Activated CD4-positive, alpha-beta T cell treated with anti-CD3 and anti-CD28 coated beads, Interleukin-2, amount 10 ng/mL, durations not matched to agents 7 days and 5 days (primary cell): ENCODE measurements at regions not wholly inside any gene's neighbourhood (a gene's known extent, or its start where the extent isn't known, plus 50 kb on each side); places are given as distances from the start of the nearest gene placed in this dataset.

Experiments used
- CTCF ChIA-PET: fragments of 350-600 bp; sonication (Branson Sonifier 250); formaldehyde crosslinking; loops from one replicate; lab custom pipeline; 2021; ENCODE audit warnings: antibody characterized with exemption; lab: Charles Lee
- POLR2A ChIA-PET: fragments of 350-600 bp; sonication (Branson Sonifier 250); formaldehyde crosslinking; loops from one replicate; lab custom pipeline; 2021; ENCODE audit warnings: antibody characterized with exemption; lab: Charles Lee
- DNase-seq: peaks from one replicate; pipeline ENCODE4 v3.0.0-alpha.2; 2020
- H3K27ac Mint-ChIP-seq: one replicate; pipeline ENCODE4 v1.8.0; 2021; ENCODE audit warnings: mild to moderate bottlenecking, moderate library complexity, mixed read lengths
- H3K27me3 Mint-ChIP-seq: one replicate; pipeline ENCODE4 v1.8.0; 2021; ENCODE audit warnings: mixed read lengths
- H3K36me3 Mint-ChIP-seq: one replicate; pipeline ENCODE4 v1.8.0; 2021; ENCODE audit warnings: low read depth, mixed read lengths
- H3K4me1 Mint-ChIP-seq: one replicate; pipeline ENCODE4 v1.8.0; 2021; ENCODE audit warnings: mixed read lengths
- H3K4me3 Mint-ChIP-seq: one replicate; pipeline ENCODE4 v1.8.0; 2021; ENCODE audit warnings: mild to moderate bottlenecking, moderate library complexity, mixed read lengths
- H3K9me3 Mint-ChIP-seq: one replicate; pipeline ENCODE4 v1.8.0; 2021; ENCODE audit warnings: mixed read lengths

GRCh38 chr7:37504801-37505200, 56.1 kb upstream of the ELMO1 start:
- Mint-ChIP-seq H3K4me1 (no peaks in the 10 kb centered on the region), H3K36me3 (no peaks in the 10 kb centered on the region), H3K4me3 (no peak overlapping the region), H3K9me3 (no peaks in the 10 kb centered on the region), H3K27ac (no peak overlapping the region), H3K27me3 (peaks cover 28% of the 10 kb centered on the region)
- POLR2A ChIA-PET, result no interaction called here
- CTCF ChIA-PET, result interaction anchor here (0.7 to 2.0 kb wide), 2 partner anchors 10 to 245 kb away, joined by 3 to 6 read pairs; no protein-coding TSS in a partner anchor
- DNase-seq, result no peak

GRCh38 chr7:37505750-37506353, 57.2 kb upstream of the ELMO1 start:
- Mint-ChIP-seq H3K4me1 (no peaks in the 10 kb centered on the region), H3K4me3 (no peak overlapping the region), H3K27me3 (peaks cover 28% of the 10 kb centered on the region), H3K27ac (no peak overlapping the region), H3K9me3 (no peaks in the 10 kb centered on the region), H3K36me3 (no peaks in the 10 kb centered on the region)
- ChIA-PET POLR2A (interaction anchor here (0.5 kb wide), 1 partner anchor 9 kb away, joined by 3 read pairs; no protein-coding TSS in a partner anchor), CTCF (interaction anchor here (1.8 kb wide), 1 partner anchor 9 kb away, joined by 4 read pairs; no protein-coding TSS in a partner anchor)
- no peak for DNase-seq

- Mint-ChIP-seq H3K4me1 (no peaks in the 10 kb centered on the region), H3K36me3 (no peaks in the 10 kb centered on the region), H3K4me3 (no peak overlapping the region), H3K27ac (no peak overlapping the region), H3K27me3 (peaks cover 28% of the 10 kb centered on the region), H3K9me3 (no peaks in the 10 kb centered on the region)
- DNase-seq, result no peak
- ChIA-PET CTCF (interaction anchor here (0.5 to 1.6 kb wide), 3 partner anchors 58 to 300 kb away, joined by 3 to 4 read pairs (median 3); no protein-coding TSS in a partner anchor), POLR2A (no interaction called here)
Measured at GRCh38 chr7:37508118-37508517, 59.5 kb upstream of the ELMO1 start.

- Mint-ChIP-seq H3K36me3 (no peaks in the 10 kb centered on the region), H3K9me3 (no peaks in the 10 kb centered on the region), H3K27ac (no peak overlapping the region), H3K4me1 (no peaks in the 10 kb centered on the region), H3K4me3 (no peak overlapping the region), H3K27me3 (peaks cover 28% of the 10 kb centered on the region)
- ChIA-PET POLR2A (no interaction called here), CTCF (interaction anchor here (1.0 to 1.6 kb wide), 2 partner anchors 15 to 310 kb away, joined by 3 read pairs; no protein-coding TSS in a partner anchor)
- peak; percentile 47 for DNase-seq
Measured at GRCh38 chr7:37510043-37510634, 61.5 kb upstream of the ELMO1 start.

GRCh38 chr7:37511915-37512314, 63.3 kb upstream of the ELMO1 start:
- H3K4me3 Mint-ChIP-seq, result no peak overlapping the region
- no peaks in the 10 kb centered on the region for H3K9me3 Mint-ChIP-seq
- H3K27me3 Mint-ChIP-seq, result peaks cover 15% of the 10 kb centered on the region
- H3K27ac Mint-ChIP-seq, result no peak overlapping the region
- no peaks in the 10 kb centered on the region for H3K36me3 Mint-ChIP-seq
- ChIA-PET POLR2A (interaction anchor here (0.7 kb wide), 1 partner anchor 247 kb away, joined by 3 read pairs; no protein-coding TSS in a partner anchor), CTCF (no interaction called here)
- DNase-seq, result no peak
- no peaks in the 10 kb centered on the region for H3K4me1 Mint-ChIP-seq

GRCh38 chr7:37514497-37514896, 65.8 kb upstream of the ELMO1 start:
- Mint-ChIP-seq H3K4me1 (no peaks in the 10 kb centered on the region), H3K36me3 (no peaks in the 10 kb centered on the region), H3K27ac (no peak overlapping the region), H3K9me3 (no peaks in the 10 kb centered on the region), H3K4me3 (no peak overlapping the region), H3K27me3 (peaks cover under 1% of the 10 kb centered on the region)
- ChIA-PET CTCF (no interaction called here), POLR2A (no interaction called here)
- DNase-seq, result no peak

GRCh38 chr7:37516664-37517063, 68.0 kb upstream of the ELMO1 start:
- Mint-ChIP-seq H3K36me3 (no peaks in the 10 kb centered on the region), H3K9me3 (no peaks in the 10 kb centered on the region), H3K27ac (no peak overlapping the region), H3K4me1 (no peaks in the 10 kb centered on the region), H3K4me3 (no peak overlapping the region), H3K27me3 (peaks cover 9% of the 10 kb centered on the region)
- ChIA-PET CTCF (interaction anchor here (1.0 to 1.4 kb wide), 2 partner anchors 8 to 163 kb away, joined by 3 read pairs; no protein-coding TSS in a partner anchor), POLR2A (no interaction called here)
- no peak for DNase-seq

GRCh38 chr7:37518266-37518665, 69.6 kb upstream of the ELMO1 start:
- ChIA-PET CTCF (interaction anchor here (0.6 kb wide), 2 partner anchors 1062 to 1998 kb away, joined by 3 read pairs; no protein-coding TSS in a partner anchor), POLR2A (no interaction called here)
- DNase-seq, result no peak
- H3K27me3 Mint-ChIP-seq, result peaks cover 9% of the 10 kb centered on the region
- no peak overlapping the region for H3K27ac Mint-ChIP-seq
- H3K4me1 Mint-ChIP-seq, result no peaks in the 10 kb centered on the region
- no peaks in the 10 kb centered on the region for H3K9me3 Mint-ChIP-seq
- H3K4me3 Mint-ChIP-seq, result no peak overlapping the region
- no peaks in the 10 kb centered on the region for H3K36me3 Mint-ChIP-seq

GRCh38 chr7:37524056-37524455, 75.4 kb upstream of the ELMO1 start:
- H3K27me3 Mint-ChIP-seq, result peaks cover 9% of the 10 kb centered on the region
- no peak for DNase-seq

GRCh38 chr7:37524797-37525196, 76.1 kb upstream of the ELMO1 start:
- no peak for DNase-seq
- POLR2A ChIA-PET, result no interaction called here
- CTCF ChIA-PET, result interaction anchor here (1.0 to 1.1 kb wide), 2 partner anchors 9 to 20 kb away, joined by 3 read pairs; no protein-coding TSS in a partner anchor
- Mint-ChIP-seq H3K27me3 (peaks cover 6% of the 10 kb centered on the region), H3K4me1 (no peaks in the 10 kb centered on the region), H3K4me3 (no peak overlapping the region), H3K36me3 (no peaks in the 10 kb centered on the region), H3K27ac (no peak overlapping the region), H3K9me3 (no peaks in the 10 kb centered on the region)

More at GRCh38 chr7:37524056-37524455, 75.4 kb upstream of the ELMO1 start:
- POLR2A ChIA-PET, result no interaction called here
- CTCF ChIA-PET, result interaction anchor here (1.0 to 1.1 kb wide), 2 partner anchors 8 to 20 kb away, joined by 3 read pairs; no protein-coding TSS in a partner anchor
- Mint-ChIP-seq H3K9me3 (no peaks in the 10 kb centered on the region), H3K27ac (no peak overlapping the region), H3K4me3 (no peak overlapping the region), H3K4me1 (no peaks in the 10 kb centered on the region), H3K36me3 (no peaks in the 10 kb centered on the region)

GRCh38 chr7:37526623-37527022, 78.0 kb upstream of the ELMO1 start:
- ChIA-PET CTCF (no interaction called here), POLR2A (no interaction called here)
- H3K9me3 Mint-ChIP-seq, result no peaks in the 10 kb centered on the region
- DNase-seq, result no peak
- H3K27me3 Mint-ChIP-seq, result peaks cover 6% of the 10 kb centered on the region
- no peak overlapping the region for H3K4me3 Mint-ChIP-seq
- no peak overlapping the region for H3K27ac Mint-ChIP-seq
- H3K4me1 Mint-ChIP-seq, result no peaks in the 10 kb centered on the region
- H3K36me3 Mint-ChIP-seq, result no peaks in the 10 kb centered on the region

GRCh38 chr7:37527109-37527508, 78.4 kb upstream of the ELMO1 start:
- ChIA-PET CTCF (no interaction called here), POLR2A (no interaction called here)
- H3K27me3 Mint-ChIP-seq, result peaks cover 6% of the 10 kb centered on the region
- H3K27ac Mint-ChIP-seq, result no peak overlapping the region
- no peak overlapping the region for H3K4me3 Mint-ChIP-seq
- no peak for DNase-seq
- H3K4me1 Mint-ChIP-seq, result no peaks in the 10 kb centered on the region
- H3K36me3 Mint-ChIP-seq, result no peaks in the 10 kb centered on the region
- no peaks in the 10 kb centered on the region for H3K9me3 Mint-ChIP-seq

GRCh38 chr7:37531225-37531624, 82.6 kb upstream of the ELMO1 start:
- peaks cover 11% of the 10 kb centered on the region for H3K27me3 Mint-ChIP-seq
- peaks cover 5% of the 10 kb centered on the region for H3K9me3 Mint-ChIP-seq
- POLR2A ChIA-PET, result no interaction called here
- H3K36me3 Mint-ChIP-seq, result no peaks in the 10 kb centered on the region
- H3K27ac Mint-ChIP-seq, result no peak overlapping the region
- no peak overlapping the region for H3K4me3 Mint-ChIP-seq
- no peaks in the 10 kb centered on the region for H3K4me1 Mint-ChIP-seq
- CTCF ChIA-PET, result interaction anchor here (0.6 to 1.2 kb wide), 2 partner anchors 11 to 36 kb away, joined by 3 read pairs; no protein-coding TSS in a partner anchor
- DNase-seq, result no peak
